ENCODE measurements at regions not wholly inside any gene's neighbourhood (a gene's known extent, or its start where the extent isn't known, plus 50 kb on each side); places are given as distances from the start of the nearest gene placed in this dataset.

DNA sequence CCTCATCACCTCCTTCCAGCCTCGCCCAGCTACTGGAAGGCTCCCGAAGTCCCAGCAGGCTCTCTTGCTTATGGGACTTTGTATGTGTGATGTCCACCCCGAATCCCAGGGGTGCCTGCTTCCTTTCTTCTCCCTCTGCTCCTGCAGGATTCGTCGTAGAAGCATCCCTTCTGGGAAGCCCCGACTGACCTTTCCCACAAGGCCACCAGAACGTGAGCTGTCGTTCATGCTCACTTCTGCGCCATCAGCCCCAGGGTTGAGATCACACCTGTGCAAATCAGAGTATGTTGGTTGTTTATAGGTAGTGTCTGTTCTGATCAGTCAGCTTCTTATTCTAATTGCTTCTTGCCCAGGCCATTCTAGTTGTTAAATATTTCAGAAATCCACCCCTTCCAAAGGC, 101.8 kb downstream of the HS1BP3 start:
- Mint-ChIP-seq H3K36me3 (ENCODE audit: insufficient read depth, unreplicated experiment) (no peaks in the 10 kb centered on the region), H3K9me3 (ENCODE audit: low read depth, unreplicated experiment) (peaks cover 3% of the 10 kb centered on the region), H3K4me3 (ENCODE audit: low read depth, unreplicated experiment) (no peak overlapping the region), H3K27me3 (ENCODE audit: unreplicated experiment) (no peaks in the 10 kb centered on the region), H3K4me1 (ENCODE audit: low read depth, unreplicated experiment) (no peaks in the 10 kb centered on the region), H3K27ac (ENCODE audit: unreplicated experiment) (no peak overlapping the region)
- BruUV-seq (replicated peaks): no TSS peak
- intact Hi-C loops (cut with micrococcal nuclease; ENCODE audit: unreplicated experiment): no loop called here
- TF ChIP-seq, protein P1, sequence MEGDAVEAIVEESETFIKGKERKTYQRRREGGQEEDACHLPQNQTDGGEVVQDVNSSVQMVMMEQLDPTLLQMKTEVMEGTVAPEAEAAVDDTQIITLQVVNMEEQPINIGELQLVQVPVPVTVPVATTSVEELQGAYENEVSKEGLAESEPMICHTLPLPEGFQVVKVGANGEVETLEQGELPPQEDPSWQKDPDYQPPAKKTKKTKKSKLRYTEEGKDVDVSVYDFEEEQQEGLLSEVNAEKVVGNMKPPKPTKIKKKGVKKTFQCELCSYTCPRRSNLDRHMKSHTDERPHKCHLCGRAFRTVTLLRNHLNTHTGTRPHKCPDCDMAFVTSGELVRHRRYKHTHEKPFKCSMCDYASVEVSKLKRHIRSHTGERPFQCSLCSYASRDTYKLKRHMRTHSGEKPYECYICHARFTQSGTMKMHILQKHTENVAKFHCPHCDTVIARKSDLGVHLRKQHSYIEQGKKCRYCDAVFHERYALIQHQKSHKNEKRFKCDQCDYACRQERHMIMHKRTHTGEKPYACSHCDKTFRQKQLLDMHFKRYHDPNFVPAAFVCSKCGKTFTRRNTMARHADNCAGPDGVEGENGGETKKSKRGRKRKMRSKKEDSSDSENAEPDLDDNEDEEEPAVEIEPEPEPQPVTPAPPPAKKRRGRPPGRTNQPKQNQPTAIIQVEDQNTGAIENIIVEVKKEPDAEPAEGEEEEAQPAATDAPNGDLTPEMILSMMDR (IDR thresholded peaks at IDR 0.05; ENCODE audit: unreplicated experiment): no peak
- CTCF ChIA-PET: no interaction called here
- no peak for DNase-seq

- no peaks in the 10 kb centered on the region for H3K27me3 Mint-ChIP-seq (ENCODE audit: unreplicated experiment)
- no peak overlapping the region for H3K27ac Mint-ChIP-seq (ENCODE audit: unreplicated experiment)
- no peaks in the 10 kb centered on the region for H3K36me3 Mint-ChIP-seq (ENCODE audit: insufficient read depth, unreplicated experiment)
- H3K9me3 Mint-ChIP-seq (ENCODE audit: low read depth, unreplicated experiment): peaks cover 3% of the 10 kb centered on the region
- no peaks in the 10 kb centered on the region for H3K4me1 Mint-ChIP-seq (ENCODE audit: low read depth, unreplicated experiment)
- BruUV-seq (replicated peaks): no TSS peak
- intact Hi-C loops (cut with micrococcal nuclease; ENCODE audit: unreplicated experiment): no loop called here
- CTCF ChIA-PET: no interaction called here
- TF ChIP-seq, protein P1 (IDR thresholded peaks at IDR 0.05; ENCODE audit: unreplicated experiment): no peak
- H3K4me3 Mint-ChIP-seq (ENCODE audit: low read depth, unreplicated experiment): no peak overlapping the region
- no peak for DNase-seq
Observed at GRCh38 chr2:20549691-20550348, 101.1 kb downstream of the HS1BP3 start.

DNA sequence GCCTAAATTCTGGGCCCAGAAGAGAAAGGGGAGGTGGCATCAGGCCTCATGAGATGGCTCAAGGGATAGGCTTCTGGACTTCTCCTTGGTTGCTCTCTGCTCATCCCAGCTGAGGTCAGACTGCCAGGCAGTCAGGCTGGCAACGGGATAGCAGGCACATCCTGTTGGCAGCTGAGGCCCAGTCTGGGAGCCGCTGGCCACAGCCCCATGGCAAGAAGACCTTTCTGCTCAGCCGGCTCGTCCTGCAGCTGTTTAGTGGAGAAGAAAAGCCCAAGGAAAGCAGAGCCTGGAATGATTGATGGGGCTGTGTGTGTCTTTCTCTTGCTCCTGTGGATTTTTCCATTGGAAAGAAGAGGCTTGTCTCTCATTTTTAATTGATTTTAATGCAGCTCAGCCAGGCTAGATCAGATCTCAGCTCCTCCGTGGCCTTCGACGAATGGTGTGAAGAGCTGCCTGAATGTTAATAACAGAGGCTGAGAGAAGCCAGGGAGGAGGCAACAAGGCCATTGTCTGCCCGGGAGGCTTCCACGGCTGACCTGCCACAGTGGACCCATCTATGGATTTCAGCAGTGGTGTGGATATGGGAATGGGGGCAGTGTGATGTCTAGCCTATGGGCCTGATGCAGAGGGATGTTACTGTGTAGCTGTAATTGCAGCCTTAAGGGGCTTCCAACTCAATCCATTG, 99.5 kb downstream of the HS1BP3 start:
- no TSS peak for BruUV-seq (replicated peaks)
- DNase-seq: no peak
- CTCF ChIA-PET: no interaction called here
- H3K27ac Mint-ChIP-seq (ENCODE audit: unreplicated experiment): no peak overlapping the region
- H3K36me3 Mint-ChIP-seq (ENCODE audit: insufficient read depth, unreplicated experiment): no peaks in the 10 kb centered on the region
- TF ChIP-seq, protein P1 (IDR thresholded peaks at IDR 0.05; ENCODE audit: unreplicated experiment): no peak
- H3K4me1 Mint-ChIP-seq (ENCODE audit: low read depth, unreplicated experiment): no peaks in the 10 kb centered on the region
- peaks cover 1% of the 10 kb centered on the region for H3K9me3 Mint-ChIP-seq (ENCODE audit: low read depth, unreplicated experiment)
- no peaks in the 10 kb centered on the region for H3K27me3 Mint-ChIP-seq (ENCODE audit: unreplicated experiment)
- H3K4me3 Mint-ChIP-seq (ENCODE audit: low read depth, unreplicated experiment): no peak overlapping the region
- intact Hi-C loops (cut with micrococcal nuclease; ENCODE audit: unreplicated experiment): no loop called here

GRCh38 chr2:20551945-20552328, 99.0 kb downstream of the HS1BP3 start:
- CTCF ChIA-PET: no interaction called here
- TF ChIP-seq, protein P1 (IDR thresholded peaks at IDR 0.05; ENCODE audit: unreplicated experiment): no peak
- intact Hi-C loops (cut with micrococcal nuclease; ENCODE audit: unreplicated experiment): no loop called here
- no TSS peak for BruUV-seq (replicated peaks)
- H3K36me3 Mint-ChIP-seq (ENCODE audit: insufficient read depth, unreplicated experiment): no peaks in the 10 kb centered on the region
- no peak overlapping the region for H3K4me3 Mint-ChIP-seq (ENCODE audit: low read depth, unreplicated experiment)
- no peaks in the 10 kb centered on the region for H3K9me3 Mint-ChIP-seq (ENCODE audit: low read depth, unreplicated experiment)
- no peak for DNase-seq
- no peaks in the 10 kb centered on the region for H3K4me1 Mint-ChIP-seq (ENCODE audit: low read depth, unreplicated experiment)
- H3K27me3 Mint-ChIP-seq (ENCODE audit: unreplicated experiment): peaks cover 3% of the 10 kb centered on the region
- H3K27ac Mint-ChIP-seq (ENCODE audit: unreplicated experiment): no peak overlapping the region

All from Calu3 (cell line).